SW 1271 (cell line): ENCODE measurements at regions not wholly inside any gene's neighbourhood (a gene's known extent, or its start where the extent isn't known, plus 50 kb on each side); places are given as distances from the start of the nearest gene placed in this dataset.
"Not testable (repeated sequence)": the region's sequence is repeated elsewhere in the genome, so short reads cannot be mapped to it uniquely, and the experiment has no call there.

Experiments used
- DNase-seq, 2 experiments: peaks; one replicate each; lab custom pipeline; 2025; lab: John Stamatoyannopoulos, UW

DNA sequence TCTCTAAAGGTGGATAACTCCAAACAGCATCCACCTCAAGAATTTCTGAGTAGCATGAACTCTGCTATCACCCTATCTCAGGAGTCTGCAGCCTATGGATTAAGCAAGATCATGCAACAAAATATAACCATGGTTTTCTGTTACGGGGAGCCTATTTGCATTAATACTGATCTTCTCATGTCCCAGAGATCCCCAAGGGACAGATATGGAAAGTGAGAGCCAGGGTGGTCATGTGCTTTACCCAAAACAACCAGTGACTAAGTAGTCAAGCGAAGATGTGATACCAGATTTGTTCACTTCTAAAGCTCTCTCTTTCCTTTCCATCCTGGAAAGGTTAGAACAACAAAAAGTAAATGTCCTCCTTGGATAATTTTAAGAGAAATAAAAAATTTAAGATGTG is 125.1 kb downstream of the PRRX1 start:
- DNase-seq = no peak

DNA sequence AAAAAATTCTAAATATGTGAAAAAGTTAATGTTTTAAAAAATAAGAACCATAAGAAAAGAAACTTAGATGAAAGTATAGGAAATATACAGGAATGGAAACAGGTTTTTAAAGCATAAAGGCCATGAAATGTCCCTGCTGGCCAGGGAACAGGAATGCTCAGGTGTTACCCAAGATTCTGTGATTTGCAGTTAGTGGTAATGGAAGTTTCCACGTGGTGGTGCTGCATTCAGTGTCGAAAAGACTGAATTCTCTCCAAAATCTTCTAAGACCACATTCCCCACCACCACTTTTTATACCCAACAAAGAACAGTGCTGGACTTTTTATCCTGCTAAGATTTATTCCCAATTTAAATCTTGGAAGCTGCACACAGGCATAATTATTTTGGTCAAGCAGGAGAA is 126.2 kb downstream of the PRRX1 start:
- DNase-seq = no peak

DNA sequence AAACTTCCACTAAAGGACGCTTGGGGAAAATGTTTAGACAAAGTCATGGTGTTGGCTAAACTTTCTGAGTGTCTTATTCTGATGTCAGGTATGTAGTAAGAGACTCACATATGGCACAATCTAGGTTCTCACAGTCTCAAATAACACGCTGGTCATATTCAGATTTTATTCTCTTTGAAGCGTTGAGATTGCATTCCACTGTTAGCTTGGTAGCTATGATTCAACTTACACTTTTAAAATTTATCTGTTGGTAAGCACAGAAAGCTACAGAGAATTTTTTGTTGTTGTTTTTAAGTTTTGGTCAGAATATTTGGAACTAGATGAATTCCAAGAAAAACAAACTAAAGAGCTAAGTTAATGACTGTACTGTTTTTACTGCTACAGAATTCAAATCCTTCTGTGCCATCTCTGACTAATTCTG is 126.7 kb downstream of the PRRX1 start:
- no peak for DNase-seq

DNA sequence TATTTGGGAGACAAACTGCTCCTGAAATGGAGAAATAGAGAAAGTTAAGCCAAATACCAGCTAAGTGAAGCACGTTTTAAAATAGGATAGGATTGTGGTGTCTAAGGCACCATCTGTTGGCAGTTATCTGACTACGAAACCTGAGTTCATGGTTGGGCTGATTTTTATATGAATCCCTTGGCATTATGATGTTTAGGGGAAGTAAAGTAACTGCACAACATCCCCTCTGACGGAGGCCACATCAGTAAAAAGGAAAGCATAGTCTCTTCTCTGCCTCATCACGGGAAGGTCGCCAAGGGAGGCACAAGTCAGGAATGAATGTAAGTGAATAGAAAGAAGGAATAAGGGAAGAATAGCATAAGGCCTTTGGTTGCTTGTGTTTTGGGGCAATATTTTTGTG is 128.0 kb downstream of the PRRX1 start:
- no peak for DNase-seq

DNA sequence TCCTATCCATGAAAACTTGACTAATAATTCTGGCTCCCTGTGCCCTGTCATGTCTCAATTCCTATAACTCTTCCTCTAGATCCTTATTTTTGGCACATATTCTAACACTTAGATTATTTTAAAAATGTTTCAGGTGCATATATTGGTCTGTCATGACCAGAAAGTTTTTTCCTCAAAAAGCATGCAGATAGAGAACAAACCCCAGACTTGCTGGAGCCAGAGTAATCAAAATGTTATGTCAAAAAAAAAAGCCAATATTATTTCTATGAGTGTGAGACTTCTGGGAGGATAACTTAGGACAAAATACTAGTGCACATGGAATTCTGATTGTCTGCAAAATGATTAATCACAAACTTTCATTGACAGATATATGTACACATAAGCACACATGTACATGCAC is 135.1 kb upstream of the MROH9 start:
- no peak for DNase-seq

DNA sequence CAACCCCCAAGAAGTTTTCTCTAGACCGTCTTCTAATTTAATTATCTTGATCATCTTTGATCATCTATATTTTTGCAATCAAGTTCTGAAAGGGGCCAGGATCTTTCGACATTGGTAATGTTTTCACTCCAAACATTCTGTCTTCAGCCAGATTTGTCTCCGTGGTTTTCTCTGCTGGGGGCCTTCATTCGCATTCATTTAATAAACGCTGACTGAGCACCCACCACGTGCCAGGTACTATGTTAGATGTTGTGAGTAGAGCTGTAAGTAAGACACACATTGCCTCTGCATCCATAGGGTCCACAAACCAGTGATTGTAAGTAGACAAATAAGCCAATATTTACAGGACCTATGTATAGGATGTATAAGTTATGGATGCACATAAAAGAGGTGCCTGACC is 134.5 kb upstream of the MROH9 start:
- no peak for DNase-seq

DNA sequence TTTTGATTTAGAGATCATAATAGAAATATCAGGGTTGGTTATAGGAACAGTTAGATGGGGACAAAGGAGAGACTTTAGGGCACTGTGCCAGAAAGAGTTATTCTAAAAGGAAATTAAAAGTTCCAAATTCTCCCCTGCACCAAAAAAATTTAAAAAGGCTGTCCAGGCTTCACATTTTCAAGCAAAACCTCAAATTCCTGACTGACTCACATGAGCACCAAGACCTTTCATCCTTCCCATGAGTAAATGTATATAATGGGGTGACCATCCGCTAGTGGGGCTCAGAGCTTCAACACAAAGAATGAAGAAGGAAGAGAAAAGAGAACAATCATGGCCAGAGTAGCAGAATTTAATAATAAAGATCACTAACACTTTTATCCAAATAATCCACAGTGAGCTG is 131.6 kb upstream of the MROH9 start:
- no peak for DNase-seq

DNA sequence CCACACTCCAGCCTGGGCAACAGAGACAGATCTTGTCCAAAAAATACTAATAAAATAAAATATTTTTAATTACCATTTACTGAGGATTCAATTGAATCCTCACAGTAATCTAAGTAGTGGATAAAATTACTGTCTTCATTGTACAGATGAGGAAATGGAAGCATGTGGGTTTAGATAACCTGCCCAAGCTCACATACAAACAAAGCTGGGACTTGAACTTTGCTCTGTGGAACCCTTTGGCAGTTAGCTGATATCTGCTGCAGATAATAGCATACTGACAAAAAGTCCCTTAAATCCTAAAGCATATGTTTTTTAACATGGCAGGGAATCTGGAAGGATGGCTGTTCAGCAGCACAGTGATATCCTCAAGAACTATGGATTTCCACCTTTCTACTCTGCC is 130.9 kb upstream of the MROH9 start:
- DNase-seq = no peak

DNA sequence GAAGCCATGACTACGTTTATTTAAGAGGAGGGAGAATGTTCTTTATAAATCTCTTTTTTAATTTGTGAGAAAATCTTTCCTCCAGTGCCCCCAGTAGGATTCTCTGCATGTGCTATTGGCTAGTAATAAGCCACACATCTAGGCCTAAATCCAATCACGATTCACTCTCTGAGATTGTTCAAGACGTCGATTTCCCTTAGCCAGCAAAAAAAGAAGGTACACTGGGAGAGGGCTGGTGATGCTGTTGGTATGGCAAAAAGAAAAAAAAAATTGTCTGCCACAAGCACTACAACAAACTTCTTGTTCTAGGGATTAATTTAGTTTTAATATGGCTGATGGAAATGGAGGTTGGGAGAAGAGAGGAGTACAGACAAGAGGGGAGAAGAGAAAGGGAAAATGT is 130.5 kb upstream of the MROH9 start:
- no peak for DNase-seq

DNA sequence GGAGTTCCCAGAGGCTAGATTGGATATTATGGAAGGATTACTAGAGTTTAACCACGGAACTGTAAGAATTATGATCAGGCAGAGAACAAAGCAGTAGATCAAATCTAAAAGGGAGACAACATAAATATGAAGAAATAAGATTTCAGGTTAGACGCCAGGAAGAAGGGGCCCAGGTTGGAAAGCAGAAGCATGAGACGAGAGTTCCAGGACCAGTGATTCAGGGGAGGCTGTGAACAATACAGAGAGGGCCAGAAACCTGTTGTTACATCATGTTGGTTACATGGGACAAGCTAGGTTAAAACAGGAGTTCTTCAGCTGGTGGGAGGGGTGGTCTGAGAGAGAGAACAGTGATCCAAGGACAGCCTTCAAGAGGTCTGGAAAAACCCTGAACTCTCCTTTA is 128.4 kb upstream of the MROH9 start:
- no peak for DNase-seq

DNA sequence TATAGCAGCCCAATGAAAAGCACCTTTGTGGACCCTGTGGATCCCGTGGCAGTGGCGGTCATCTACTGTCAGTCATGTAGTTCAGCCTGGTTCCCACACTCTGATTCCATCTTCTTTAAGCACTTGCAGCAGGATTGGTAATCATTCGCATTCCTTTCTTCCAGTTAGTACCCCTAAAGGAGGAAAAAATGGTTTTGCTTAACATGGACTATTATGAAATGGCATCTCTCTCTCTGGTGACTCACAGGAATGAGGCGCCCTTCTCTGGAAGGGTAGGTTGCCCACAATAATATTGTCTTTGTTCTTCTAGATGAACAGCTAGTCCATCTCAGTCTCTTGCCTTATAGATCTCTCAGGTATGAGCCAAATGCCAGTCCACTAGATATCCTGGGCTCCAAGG is 127.9 kb upstream of the MROH9 start:
- DNase-seq = no peak

DNA sequence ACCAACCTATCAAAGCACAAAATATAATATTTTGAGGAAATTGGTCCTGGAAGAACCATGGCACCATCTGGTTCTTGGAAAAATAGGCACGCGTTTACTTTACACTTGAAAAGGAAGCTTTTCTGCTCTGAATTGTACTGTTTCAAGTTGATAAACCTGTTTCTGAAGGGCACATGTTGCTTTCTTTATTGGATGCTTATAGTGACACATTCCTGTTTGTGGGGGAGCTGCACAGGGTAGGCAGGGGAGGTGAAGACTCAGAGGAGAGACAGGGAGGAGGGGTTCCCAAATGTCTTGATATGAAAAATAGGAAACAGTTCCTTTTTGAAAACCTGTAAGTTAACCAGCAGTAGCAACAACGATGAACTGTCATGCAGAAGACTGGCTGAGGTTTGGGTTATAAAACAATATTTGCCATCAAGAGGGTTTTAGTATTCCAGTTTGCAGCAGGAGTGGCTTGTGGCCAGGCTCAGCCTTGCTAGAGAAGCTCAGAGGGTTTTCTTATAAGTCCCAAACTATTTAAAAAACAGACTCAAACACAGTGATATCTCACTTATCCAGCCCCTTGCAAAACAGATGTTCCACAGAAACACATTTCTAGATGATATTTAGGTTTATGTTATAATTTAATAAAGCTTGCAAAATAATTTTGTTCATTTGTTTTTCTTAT is 127.0 kb upstream of the MROH9 start:
- no peak for DNase-seq

DNA sequence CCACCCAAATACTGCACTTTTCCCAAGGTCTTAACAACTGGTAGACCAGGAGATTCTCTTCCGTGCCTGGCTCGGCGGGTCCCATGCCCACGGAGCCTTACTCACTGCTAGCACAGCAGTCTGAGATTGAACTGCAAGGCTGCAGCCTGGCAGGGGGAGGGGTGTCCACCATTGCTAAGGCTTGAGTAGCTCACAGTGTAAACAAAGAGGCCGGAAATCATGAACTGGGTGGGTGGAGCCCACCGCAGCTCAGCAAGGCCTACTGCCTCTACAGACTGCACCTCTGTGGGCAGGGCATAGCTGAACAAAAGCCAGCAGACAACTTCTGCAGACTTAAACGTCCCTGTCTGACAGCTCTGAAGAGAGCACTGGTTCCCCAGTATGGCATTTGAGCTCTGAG is 124.3 kb upstream of the MROH9 start:
- DNase-seq = not testable (repeated sequence)

DNA sequence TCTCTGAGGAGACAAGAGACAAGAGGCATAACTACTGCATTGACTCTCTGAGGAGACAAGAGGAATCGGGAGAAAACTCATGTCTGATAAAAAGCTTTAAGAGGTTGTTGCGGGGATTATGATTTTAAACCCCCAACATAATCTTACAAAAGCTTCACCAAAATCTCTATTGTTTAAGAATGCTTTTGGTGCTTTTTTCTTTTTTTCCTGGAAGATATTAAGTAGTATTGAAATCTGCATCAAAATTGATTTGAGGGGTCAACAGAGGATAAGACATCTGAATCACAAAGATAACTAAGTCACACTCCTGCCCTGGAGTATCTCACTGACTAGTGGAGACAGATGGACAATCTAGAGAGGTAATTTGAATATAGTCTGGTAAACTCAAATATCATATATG is 115.6 kb upstream of the MROH9 start:
- DNase-seq = no peak

DNA sequence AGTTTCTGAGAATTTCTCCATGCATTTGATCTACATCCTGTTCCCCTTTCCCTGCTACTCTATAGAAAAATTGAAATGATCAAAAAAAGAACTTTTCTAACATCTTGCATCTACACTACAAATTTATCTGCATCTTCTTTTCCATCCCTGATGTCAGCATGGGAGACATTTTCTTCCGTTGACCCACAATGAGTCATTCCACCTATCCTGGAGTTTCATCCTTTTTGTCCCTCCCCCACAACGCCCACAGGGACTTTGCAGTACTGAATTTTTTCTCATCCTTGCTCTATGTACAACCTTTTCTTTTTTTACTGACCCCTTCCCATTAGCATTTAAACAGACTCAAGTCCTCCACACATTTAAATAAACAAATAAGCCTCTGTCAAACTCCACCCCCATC is 112.2 kb upstream of the MROH9 start:
- no peak for DNase-seq

DNA sequence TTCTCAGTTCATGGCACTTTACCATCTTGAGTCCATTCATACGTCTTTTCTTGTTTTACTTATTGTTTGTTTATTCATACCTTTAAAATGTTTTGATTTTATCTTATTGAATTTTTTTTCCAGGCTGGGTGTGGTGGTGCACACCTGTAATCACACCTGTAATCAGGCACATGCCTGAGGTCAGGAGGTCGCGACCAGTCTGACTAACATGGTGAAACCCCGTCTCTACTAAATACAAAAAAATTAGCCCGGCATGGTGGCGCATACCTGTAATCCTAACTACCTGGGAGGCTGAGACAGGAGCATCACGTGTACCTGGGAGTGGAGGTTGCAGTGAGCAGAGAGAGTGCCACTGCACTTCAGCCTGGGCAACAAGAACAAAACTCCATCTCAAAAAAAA is 104.1 kb upstream of the MROH9 start:
- DNase-seq = no peak

DNA sequence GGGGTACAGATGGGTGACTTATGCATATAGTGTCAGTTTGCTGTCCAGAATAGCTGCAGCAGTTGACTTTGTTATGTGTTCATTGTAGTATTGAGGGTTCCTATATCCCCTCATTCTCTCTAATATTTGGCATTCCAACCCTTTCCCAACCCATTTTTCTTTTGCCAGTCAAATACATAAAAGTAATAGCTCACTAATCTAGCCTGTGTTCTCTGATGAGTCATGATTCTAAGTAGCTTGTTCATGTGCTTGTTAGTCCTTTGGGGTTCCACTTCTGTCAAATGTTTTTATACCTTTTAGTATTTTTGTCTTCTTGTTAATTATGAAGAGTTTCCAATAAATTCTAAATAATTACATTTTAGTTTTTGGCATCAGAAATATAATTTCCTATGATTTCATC is 99.2 kb upstream of the MROH9 start:
- DNase-seq = no peak

DNA sequence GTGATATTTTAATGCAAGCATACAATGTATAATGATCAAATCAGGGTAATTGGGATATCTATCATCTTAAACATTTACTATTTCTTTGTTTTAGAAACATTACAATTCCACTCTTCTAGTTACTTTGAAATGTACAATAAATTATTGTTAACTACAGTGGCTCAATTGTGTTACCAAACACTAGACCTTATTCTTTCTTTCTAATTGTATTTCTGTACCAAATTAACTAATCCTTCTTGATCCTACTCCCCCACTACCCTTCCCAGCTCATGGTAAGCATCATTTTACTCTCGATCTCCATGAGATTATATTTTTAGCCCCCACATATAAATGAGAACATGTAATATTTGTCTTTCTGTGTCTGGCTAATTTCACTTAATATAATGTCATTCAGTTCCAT is 95.0 kb upstream of the MROH9 start:
- no peak for DNase-seq

DNA sequence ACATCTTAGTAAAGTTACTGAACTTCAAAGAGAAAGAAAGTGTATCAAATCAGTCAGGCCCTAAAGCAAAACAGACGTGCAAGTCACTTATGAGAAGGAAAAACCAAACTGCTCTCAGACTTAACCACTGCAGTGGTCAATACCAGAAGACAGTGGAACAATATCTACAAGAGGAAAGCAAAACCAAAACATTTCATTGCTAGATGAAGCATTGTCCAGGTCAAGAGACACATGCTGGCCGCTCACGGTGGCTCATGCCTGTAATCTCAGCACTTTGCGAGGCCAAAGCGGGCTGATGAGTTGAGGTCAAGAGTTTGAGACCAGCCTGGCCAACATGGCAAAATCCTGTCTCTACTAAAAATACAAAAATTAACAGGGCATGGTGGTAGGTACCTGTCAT is 82.0 kb upstream of the MROH9 start:
- DNase-seq = no peak

DNA sequence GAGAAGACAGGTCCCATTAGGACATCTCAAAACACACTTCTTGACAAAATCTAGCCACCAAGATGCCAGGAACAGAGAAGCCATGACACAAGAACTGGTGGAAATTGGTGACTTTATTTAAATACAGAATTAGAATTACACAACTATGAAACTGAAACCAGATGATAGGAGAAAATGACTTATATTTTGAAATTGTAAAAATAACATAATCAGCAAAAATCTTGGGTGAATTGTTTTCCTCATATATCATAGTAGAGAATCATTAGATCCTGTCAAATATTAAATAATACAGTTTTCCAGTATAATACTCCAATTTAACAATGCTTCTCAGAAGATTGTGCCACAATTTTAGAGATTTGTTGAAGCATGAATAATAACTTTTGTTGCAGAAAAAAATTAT is 81.5 kb upstream of the MROH9 start:
- DNase-seq = no peak

DNA sequence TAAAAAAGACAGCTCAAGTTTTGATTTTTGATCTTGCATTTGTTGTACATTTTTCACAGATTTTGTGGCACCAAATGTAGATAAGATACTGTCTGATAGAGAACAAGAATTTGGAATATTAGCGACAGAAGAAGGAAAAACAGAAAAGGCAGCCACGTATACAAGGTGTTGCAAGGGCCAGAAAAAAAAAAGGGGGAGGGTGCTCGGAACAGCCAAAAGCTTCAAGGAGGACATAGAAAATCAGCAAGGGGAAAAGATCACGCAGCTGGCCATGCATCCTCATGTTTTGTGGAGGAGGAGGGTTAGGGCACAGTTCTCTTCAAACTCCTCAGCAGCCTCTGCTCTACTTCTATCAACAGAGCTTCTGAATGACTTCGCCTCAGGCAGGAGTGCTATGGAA is 80.7 kb upstream of the MROH9 start:
- no peak for DNase-seq

DNA sequence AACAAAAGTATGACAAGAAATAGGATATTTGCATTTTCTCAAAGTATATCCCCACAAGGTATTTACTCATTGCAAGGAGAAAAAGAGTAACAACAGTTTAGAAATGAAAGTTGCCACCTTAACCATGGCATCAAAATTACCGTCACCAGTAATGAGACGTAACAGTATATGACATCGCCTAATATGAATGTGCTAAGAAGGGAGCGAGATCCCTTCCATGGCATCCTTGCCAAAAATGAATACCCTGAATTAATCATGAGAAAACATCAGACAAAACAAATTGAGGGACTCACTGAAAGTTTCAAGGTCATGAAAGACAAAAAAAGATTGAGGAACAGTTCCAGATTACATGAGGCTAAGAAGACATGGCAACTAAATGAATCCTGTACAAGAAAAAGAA is 78.9 kb upstream of the MROH9 start:
- no peak for DNase-seq

DNA sequence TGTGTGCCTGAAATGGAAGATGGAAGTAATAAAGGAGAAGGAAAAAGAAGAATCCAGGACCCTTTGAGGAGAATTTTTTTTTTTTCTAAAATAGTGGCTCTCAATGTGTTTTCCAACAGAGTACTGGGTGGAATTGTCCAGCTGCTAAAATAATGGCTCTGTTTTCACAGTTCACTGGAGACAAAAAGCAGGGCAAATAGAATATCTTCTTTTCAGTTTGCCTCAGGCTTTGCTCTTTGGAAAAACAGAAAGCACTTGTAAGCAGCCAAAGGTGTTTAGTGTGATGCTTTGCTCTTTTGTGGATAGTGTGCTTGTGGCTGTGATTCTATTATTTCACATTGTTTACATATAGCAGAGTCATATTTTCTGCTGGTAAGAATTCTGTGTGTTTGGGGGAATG is 77.4 kb upstream of the MROH9 start:
- DNase-seq = no peak

DNA sequence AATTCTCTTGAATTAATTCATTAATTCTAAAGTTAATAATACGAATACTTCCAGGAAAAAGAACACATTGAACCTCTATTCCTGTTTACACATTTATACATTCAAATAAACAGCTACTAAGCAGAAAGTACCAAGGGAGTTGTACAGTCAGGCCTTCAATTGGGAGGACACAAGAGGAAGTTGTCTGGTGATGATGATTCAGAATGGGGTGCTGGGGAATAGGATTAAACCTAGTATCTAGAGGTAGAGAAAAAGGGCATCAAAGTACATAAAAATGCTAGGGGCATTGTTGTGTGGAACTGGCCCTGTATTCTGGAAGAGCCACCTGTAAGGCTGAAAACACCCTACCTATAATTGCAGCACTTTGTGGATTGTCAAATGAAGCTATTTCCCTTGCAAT is 71.7 kb upstream of the MROH9 start:
- no peak for DNase-seq

DNA sequence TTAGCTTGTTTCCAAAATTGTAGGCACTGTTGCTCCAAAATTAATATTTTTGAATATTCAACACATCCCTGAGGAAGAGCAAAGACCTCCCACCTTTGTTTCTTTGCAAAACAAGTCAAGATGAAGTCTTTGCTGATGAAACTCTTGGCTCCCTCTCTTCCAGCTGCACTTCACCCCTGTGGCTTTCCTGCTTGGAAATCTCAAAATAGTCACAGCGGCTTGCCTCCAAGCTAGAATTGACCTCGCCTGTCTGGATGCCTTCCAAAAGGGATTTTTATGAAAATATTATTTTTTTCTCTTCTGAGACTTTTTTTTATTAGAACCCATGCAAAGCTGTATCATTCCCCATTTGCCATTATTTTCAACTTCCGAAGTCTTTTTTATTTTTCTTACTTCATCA is 71.1 kb upstream of the MROH9 start:
- DNase-seq = no peak
